Bronchial epithelial cell (primary cell): ENCODE measurements at regions not wholly inside any gene's neighbourhood (a gene's known extent, or its start where the extent isn't known, plus 50 kb on each side); places are given as distances from the start of the nearest gene placed in this dataset.
A peak's percentile ranks its signal among the peaks of the same experiment; 100 is the strongest.

Experiments
- DNase-seq: peaks from one replicate; pipeline ENCODE4 v3.0.0-alpha.2; 2010; ENCODE audit warnings: low read depth
- FAIRE-seq: peaks from 2 replicates; lab custom pipeline; 2011; peaks lifted over from hg19 to GRCh38; lab: Jason Lieb, UNC
- H3K27me3 ChIP-seq: 2 replicates; pipeline ENCODE4 v1.5.1; 2011; ENCODE audit warnings: low read length; ENCODE audit not compliant: control insufficient read depth, insufficient read depth
- H3K36me3 ChIP-seq: 2 replicates; pipeline ENCODE4 v1.5.1; 2011; ENCODE audit warnings: low read length; ENCODE audit not compliant: control insufficient read depth, insufficient read depth
- H3K4me3 ChIP-seq: 2 replicates; pipeline ENCODE4 v1.5.1; 2011; ENCODE audit warnings: mild to moderate bottlenecking, low read depth, low read length, control low read depth
- TF ChIP-seq, protein P1 (sequence below): IDR thresholded peaks from 2 replicates; pipeline ENCODE4 v1.5.1; 2011; ENCODE audit warnings: mild to moderate bottlenecking, moderate library complexity, low read length, control low read depth, inconsistent platforms; ENCODE audit not compliant: insufficient read depth, severe bottlenecking

DNA sequence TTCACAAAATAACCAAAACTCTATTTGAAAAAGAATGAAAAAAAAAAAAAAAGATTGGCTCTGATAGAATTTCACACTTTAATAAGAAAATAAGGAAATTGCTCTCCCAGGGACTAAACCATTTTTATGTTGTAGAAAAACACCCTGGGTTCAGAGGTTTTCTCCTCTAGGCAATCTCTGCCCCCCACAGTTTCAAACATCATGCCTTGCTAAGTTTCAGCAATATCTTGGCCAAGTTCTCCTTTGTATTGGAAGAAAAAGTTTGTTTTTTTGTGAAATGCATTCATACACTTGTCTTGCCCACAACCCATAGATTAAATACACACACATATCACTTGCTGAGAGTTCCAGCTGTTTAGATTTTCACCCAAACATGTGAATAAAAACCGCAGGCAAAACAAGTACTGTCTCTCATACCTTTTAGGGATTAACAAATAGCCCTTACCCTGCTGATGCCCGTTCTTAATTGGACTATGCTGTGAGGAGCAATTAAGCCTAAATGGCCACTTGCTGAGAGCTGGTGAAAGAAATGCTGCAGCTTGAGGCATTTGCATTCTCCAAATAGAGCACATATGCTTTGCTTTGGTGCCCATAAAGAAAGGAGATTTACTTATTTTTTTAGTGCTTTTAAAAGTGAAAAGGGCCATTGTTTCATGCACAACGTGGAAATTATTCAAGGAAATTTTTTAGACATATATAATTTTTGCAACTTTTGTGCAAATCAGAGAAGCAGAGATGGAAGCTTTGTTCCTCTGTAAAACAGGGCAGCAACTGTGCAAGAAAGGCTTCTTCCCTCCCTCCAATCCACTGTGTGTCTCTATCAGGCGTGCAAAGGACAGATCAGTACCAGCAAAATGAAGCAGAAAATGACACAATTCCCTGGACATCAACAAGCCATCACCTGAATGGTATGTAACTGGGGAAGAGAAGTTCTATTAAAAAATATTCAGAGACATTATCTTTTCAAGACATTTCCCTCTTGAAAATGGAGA, 262.4 kb upstream of the KIF2A start:
- H3K36me3 ChIP-seq, result no peaks in the 10 kb centered on the region
- no peak for FAIRE-seq
- peaks cover 1% of the 10 kb centered on the region for H3K27me3 ChIP-seq
- DNase-seq, result no peak
- H3K4me3 ChIP-seq, result no peak overlapping the region
- TF ChIP-seq, protein P1, sequence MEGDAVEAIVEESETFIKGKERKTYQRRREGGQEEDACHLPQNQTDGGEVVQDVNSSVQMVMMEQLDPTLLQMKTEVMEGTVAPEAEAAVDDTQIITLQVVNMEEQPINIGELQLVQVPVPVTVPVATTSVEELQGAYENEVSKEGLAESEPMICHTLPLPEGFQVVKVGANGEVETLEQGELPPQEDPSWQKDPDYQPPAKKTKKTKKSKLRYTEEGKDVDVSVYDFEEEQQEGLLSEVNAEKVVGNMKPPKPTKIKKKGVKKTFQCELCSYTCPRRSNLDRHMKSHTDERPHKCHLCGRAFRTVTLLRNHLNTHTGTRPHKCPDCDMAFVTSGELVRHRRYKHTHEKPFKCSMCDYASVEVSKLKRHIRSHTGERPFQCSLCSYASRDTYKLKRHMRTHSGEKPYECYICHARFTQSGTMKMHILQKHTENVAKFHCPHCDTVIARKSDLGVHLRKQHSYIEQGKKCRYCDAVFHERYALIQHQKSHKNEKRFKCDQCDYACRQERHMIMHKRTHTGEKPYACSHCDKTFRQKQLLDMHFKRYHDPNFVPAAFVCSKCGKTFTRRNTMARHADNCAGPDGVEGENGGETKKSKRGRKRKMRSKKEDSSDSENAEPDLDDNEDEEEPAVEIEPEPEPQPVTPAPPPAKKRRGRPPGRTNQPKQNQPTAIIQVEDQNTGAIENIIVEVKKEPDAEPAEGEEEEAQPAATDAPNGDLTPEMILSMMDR, result no peak

DNA sequence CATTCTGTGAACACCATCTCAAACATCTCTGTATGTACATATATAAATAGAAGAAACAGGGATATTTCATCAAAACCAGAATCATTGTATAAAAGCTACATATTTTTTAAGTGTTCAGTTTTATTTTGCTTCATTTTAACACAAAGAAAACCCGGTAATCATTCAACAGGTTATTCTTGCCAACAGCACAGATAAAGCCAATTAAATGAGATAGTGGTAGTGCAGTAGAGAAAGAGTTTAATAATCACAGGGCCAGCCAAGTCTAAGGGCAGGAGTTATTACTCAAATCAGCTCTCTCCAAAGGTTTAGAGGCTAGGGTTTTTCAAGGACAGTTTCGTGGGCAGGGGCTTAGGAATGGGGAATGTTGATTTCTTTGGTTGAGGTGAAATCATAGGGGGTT, 261.0 kb upstream of the KIF2A start:
- FAIRE-seq, result no peak
- H3K4me3 ChIP-seq, result no peak overlapping the region
- no peaks in the 10 kb centered on the region for H3K36me3 ChIP-seq
- DNase-seq, result no peak
- H3K27me3 ChIP-seq, result peaks cover 1% of the 10 kb centered on the region
- TF ChIP-seq, protein P1, result no peak

DNA sequence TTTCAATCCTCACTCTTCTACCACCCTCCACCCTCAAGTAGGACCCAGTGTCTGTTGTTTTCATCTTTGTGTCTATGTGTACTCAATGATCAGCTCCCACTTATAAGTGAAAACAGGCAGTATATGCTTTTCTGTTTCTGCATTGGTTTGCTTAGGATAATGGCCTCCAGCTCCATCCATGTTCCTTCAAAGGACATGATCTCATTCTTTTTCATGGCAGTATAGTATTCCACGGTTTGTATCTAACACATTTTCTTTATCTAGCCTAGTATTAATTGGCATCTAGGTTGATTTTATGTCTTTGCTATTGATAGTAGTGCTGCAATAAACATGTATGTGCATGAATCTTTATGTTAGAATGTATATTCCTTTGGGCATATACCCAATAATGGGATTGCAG, 259.8 kb upstream of the KIF2A start:
- FAIRE-seq, result no peak
- Histone ChIP-seq H3K27me3 (peaks cover 1% of the 10 kb centered on the region), H3K36me3 (no peaks in the 10 kb centered on the region), H3K4me3 (no peak overlapping the region)
- no peak for DNase-seq
- TF ChIP-seq, protein P1, result no peak

DNA sequence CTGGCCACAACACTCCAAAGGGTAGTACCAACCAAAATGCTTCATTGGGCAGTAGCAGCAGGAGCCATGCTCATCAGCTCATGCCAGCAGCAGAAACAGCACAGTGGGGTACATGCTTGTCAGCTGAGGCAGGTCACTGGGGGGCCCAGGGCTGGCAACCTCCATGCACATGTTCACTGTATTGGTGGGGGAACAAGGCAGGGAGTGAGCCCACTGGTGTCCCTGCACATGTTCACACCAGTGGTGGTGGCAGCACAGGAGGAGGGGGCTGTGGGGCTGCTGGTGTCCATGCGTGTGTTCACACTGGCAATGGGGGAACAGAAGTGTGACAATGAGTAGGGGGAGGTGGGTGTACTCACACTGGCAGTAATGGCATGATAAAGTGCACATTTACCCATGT, 254.3 kb upstream of the KIF2A start:
- Histone ChIP-seq H3K36me3 (no peaks in the 10 kb centered on the region), H3K4me3 (no peak overlapping the region), H3K27me3 (peaks cover 5% of the 10 kb centered on the region)
- DNase-seq (no peak), FAIRE-seq (no peak)
- TF ChIP-seq, protein P1, result no peak

- H3K4me3 ChIP-seq, result no peak overlapping the region
- DNase-seq, result peak; percentile 59
- TF ChIP-seq, protein P1, result no peak
- peaks cover 2% of the 10 kb centered on the region for H3K27me3 ChIP-seq
- no peak for FAIRE-seq
- H3K36me3 ChIP-seq, result no peaks in the 10 kb centered on the region
Measured at GRCh38 chr5:62059960-62060359, 246.0 kb upstream of the KIF2A start.
